HCT116 (cell line): ENCODE measurements at regions not wholly inside any gene's neighbourhood (a gene's known extent, or its start where the extent isn't known, plus 50 kb on each side); places are given as distances from the start of the nearest gene placed in this dataset.

Source experiments
- ATAC-seq: fragments of 200-7000 bp; cut with Tn5 transposase; 2 replicates; pipeline ENCODE4 v1.9.1; 2020; ENCODE audit warnings: mild to moderate bottlenecking, moderate library complexity
- BruUV-seq: library from RNA; stranded (reverse); fragments of 400-500 nt; replicated peaks from 2 replicates; lab custom pipeline; 2021; lab: Mats Ljungman, UMichigan
- CTCF ChIA-PET: fragments of 300-600 bp; sonication (Branson Sonifier 250); formaldehyde crosslinking; loops from one replicate; lab custom pipeline; 2021; ENCODE audit warnings: antibody characterized with exemption; lab: Charles Lee
- POLR2A ChIA-PET: fragments of 300-600, 350-600 bp; sonication (Branson Sonifier 250); formaldehyde crosslinking; loops from one replicate; lab custom pipeline; 2021; ENCODE audit warnings: antibody characterized with exemption; lab: Charles Lee
- RAD21 ChIA-PET, 2 experiments: fragments of 300-600 bp; sonication (Branson Sonifier 250); formaldehyde crosslinking; loops; one replicate each; lab custom pipeline; 2023; ENCODE audit warnings: low total read pairs in 2 of 2; ENCODE audit not compliant: uncharacterized antibody in 2 of 2, unreplicated experiment in 2 of 2, low non-redundant PET in 1 of 2; lab: Charles Lee
- DNase-seq: peaks from one replicate; pipeline ENCODE4 v3.0.0-alpha.2; 2010; ENCODE audit warnings: low read depth, low spot score
- H2AFZ ChIP-seq: fragments of 200-600 bp; shearing (Covaris generic), sonication (generic); 2 replicates; pipeline ENCODE4 v1.6.1; 2017; ENCODE audit warnings: low read depth, mixed run types, mixed read lengths, antibody characterized with exemption, low read length; ENCODE audit not compliant: poor library complexity, severe bottlenecking
- H3K27ac ChIP-seq: 2 replicates; pipeline ENCODE4 v1.5.1; 2012; ENCODE audit warnings: low read depth, low read length
- H3K27me3 ChIP-seq: fragments of 200-600 bp; sonication (generic); 2 replicates; pipeline ENCODE4 v1.6.1; 2016; ENCODE audit warnings: mixed run types, low read length, mixed read lengths; ENCODE audit not compliant: insufficient read depth
- H3K36me3 ChIP-seq, 2 experiments: fragments of 200-500 bp in 1 of 2; fragments of 200-600 bp in 1 of 2; sonication (Bioruptor generic) in 1 of 2; sonication (generic) in 1 of 2; 2 replicates each; pipeline versions ENCODE4 v1.5.1 to v1.6.1; 2014 to 2016; ENCODE audit warnings: low read length in 2 of 2, inconsistent platforms in 1 of 2, mixed read lengths in 1 of 2, mixed run types in 1 of 2; ENCODE audit not compliant: insufficient read depth in 2 of 2, control insufficient read depth in 1 of 2
- H3K4me1 ChIP-seq, 2 experiments: fragments of 200-600 bp in 1 of 2; sonication (generic) in 1 of 2; 2 replicates each; pipeline versions ENCODE4 v1.5.1 to v1.6.1; 2012 to 2017; ENCODE audit warnings: low read length in 2 of 2, inconsistent platforms in 1 of 2, mild to moderate bottlenecking in 1 of 2, mixed read lengths in 1 of 2, mixed run types in 1 of 2, moderate library complexity in 1 of 2; ENCODE audit not compliant: insufficient read depth in 2 of 2, control insufficient read depth in 1 of 2
- H3K4me2 ChIP-seq: fragments of 200-600 bp; sonication (generic); 2 replicates; pipeline ENCODE4 v1.6.1; 2017; ENCODE audit warnings: mixed run types, low read length, mixed read lengths
- H3K4me3 ChIP-seq, 2 experiments: fragments of 200-600 bp in 1 of 2; sonication (generic) in 1 of 2; replicated peaks in 1 of 2; 2 replicates each; pipeline ENCODE4 v1.5.1; 2011 to 2016; ENCODE audit warnings: low read length in 2 of 2, control low read depth in 1 of 2, low read depth in 1 of 2, mild to moderate bottlenecking in 1 of 2, mixed read lengths in 1 of 2, mixed run types in 1 of 2
- H3K79me2 ChIP-seq: fragments of 200-600 bp; sonication (generic); 2 replicates; pipeline ENCODE4 v1.6.1; 2017; ENCODE audit warnings: mild to moderate bottlenecking, mixed run types, low read length, moderate library complexity, mixed read lengths; ENCODE audit not compliant: insufficient read depth
- H3K9ac ChIP-seq: fragments of 200-600 bp; sonication (generic); 2 replicates; pipeline ENCODE4 v1.6.1; 2016; ENCODE audit warnings: low read length, mixed read lengths
- H3K9me2 ChIP-seq: fragments of 200-600 bp; sonication (generic), shearing (Covaris generic); 2 replicates; pipeline ENCODE4 v1.6.1; 2017; ENCODE audit warnings: mixed run types, mild to moderate bottlenecking, moderate library complexity; ENCODE audit not compliant: insufficient read depth
- H3K9me3 ChIP-seq, 2 experiments: fragments of 200-500 bp in 1 of 2; fragments of 200-600 bp in 1 of 2; sonication (Bioruptor generic) in 1 of 2; sonication (generic) in 1 of 2; 2 replicates each; pipeline ENCODE4 v1.6.1; 2014 to 2017; ENCODE audit warnings: low read length in 2 of 2, mixed read lengths in 2 of 2, inconsistent platforms in 1 of 2, low read depth in 1 of 2, mild to moderate bottlenecking in 1 of 2, mixed run types in 1 of 2, moderate library complexity in 1 of 2; ENCODE audit not compliant: control insufficient read depth in 1 of 2, insufficient read depth in 1 of 2
- H4K20me1 ChIP-seq: fragments of 200-600 bp; sonication (generic), shearing (Covaris generic); 2 replicates; pipeline ENCODE4 v1.6.1; 2017; ENCODE audit warnings: mixed run types, mild to moderate bottlenecking, moderate library complexity; ENCODE audit not compliant: insufficient read depth
- CBX3 ChIP-seq: IDR thresholded peaks from 2 replicates; pipeline ENCODE4 v1.6.1; 2012; ENCODE audit warnings: low read depth
- CEBPB ChIP-seq: IDR thresholded peaks from 2 replicates; pipeline ENCODE4 v1.6.1; 2012; ENCODE audit warnings: low read depth
- EGR1 ChIP-seq: IDR thresholded peaks from 2 replicates; pipeline ENCODE4 v1.6.1; 2012; ENCODE audit warnings: low read depth
- ELF1 ChIP-seq: IDR thresholded peaks from 2 replicates; pipeline ENCODE4 v1.6.1; 2012; ENCODE audit warnings: low read depth, borderline replicate concordance
- EZH2 ChIP-seq: fragments of 200-600 bp; sonication (generic); IDR thresholded peaks from 2 replicates; pipeline ENCODE4 v1.6.1; 2017; ENCODE audit warnings: antibody characterized with exemption, mixed run types
- EZH2phosphoT487 ChIP-seq: fragments of 200-600 bp; IDR thresholded peaks from 2 replicates; pipeline ENCODE4 v1.6.1; 2018; ENCODE audit warnings: antibody characterized with exemption, borderline replicate concordance
- FOSL1 ChIP-seq: IDR thresholded peaks from 2 replicates; pipeline ENCODE4 v1.6.1; 2012; ENCODE audit warnings: low read depth
- JUND ChIP-seq: IDR thresholded peaks from 2 replicates; pipeline ENCODE4 v1.6.1; 2012
- MAX ChIP-seq: IDR thresholded peaks from 2 replicates; pipeline ENCODE4 v1.6.1; 2012
- POLR2AphosphoS5 ChIP-seq: IDR thresholded peaks from 2 replicates; pipeline ENCODE4 v1.6.1; 2011; ENCODE audit warnings: mild to moderate bottlenecking, low read depth, low read length, moderate library complexity
- RAD21 ChIP-seq: IDR thresholded peaks from 2 replicates; pipeline ENCODE4 v1.6.1; 2012; ENCODE audit warnings: low read depth, mild to moderate bottlenecking
- REST ChIP-seq: IDR thresholded peaks from 2 replicates; pipeline ENCODE4 v1.6.1; 2012; ENCODE audit warnings: low read depth
- SIN3A ChIP-seq: IDR thresholded peaks from 2 replicates; pipeline ENCODE4 v1.6.1; 2012; ENCODE audit warnings: low read depth
- SP1 ChIP-seq: IDR thresholded peaks from 2 replicates; pipeline ENCODE4 v1.6.1; 2012; ENCODE audit warnings: low read depth
- SRF ChIP-seq: IDR thresholded peaks from 2 replicates; pipeline ENCODE4 v1.6.1; 2012; ENCODE audit warnings: low read depth
- ZBTB33 ChIP-seq: IDR thresholded peaks from 2 replicates; pipeline ENCODE4 v1.6.1; 2011; ENCODE audit warnings: mild to moderate bottlenecking, low read length, moderate library complexity; ENCODE audit not compliant: insufficient replicate concordance; ENCODE audit errors: extremely low read depth
- intact Hi-C: fragments of 100-400 bp; cut with micrococcal nuclease; formaldehyde crosslinking; loops from 2 replicates; pipeline ENCODE4 v1.10.0; 2022

- ChIA-PET RAD21 (no interaction called here), CTCF (no interaction called here), POLR2A (no interaction called here)
- no peak overlapping the region for H3K4me3 ChIP-seq
- no peak for DNase-seq
- H3K9me2 ChIP-seq = no peaks in the 10 kb centered on the region
- TF ChIP-seq REST (no peak), ZBTB33 (no peak), RAD21 (no peak), SIN3A (no peak), FOSL1 (no peak), CEBPB (no peak), JUND (no peak), ELF1 (no peak), SRF (no peak), POLR2AphosphoS5 (no peak), EGR1 (no peak), MAX (no peak), EZH2 (no peak), EZH2phosphoT487 (no peak), SP1 (no peak), CBX3 (no peak)
- H3K9ac ChIP-seq = no peak overlapping the region
- H3K36me3 ChIP-seq = no peaks in the 10 kb centered on the region
- H2AFZ ChIP-seq = no peak overlapping the region
- H4K20me1 ChIP-seq = no peaks in the 10 kb centered on the region
- ATAC-seq = no peak
- intact Hi-C loops = no loop called here
- no peak overlapping the region for H3K27ac ChIP-seq
- no TSS peak for BruUV-seq
- H3K4me1 ChIP-seq = no peaks in the 10 kb centered on the region
- H3K4me2 ChIP-seq = no peak overlapping the region
- no peaks in the 10 kb centered on the region for H3K27me3 ChIP-seq
- no peaks in the 10 kb centered on the region for H3K79me2 ChIP-seq
- H3K9me3 ChIP-seq = peaks cover 8 to 26% of the 10 kb centered on the region in 2 experiments; a peak in 3 of 4 replicates
Measured at GRCh38 chr3:78130741-78131290, 1090.9 kb downstream of the ROBO2 start.
